OCI-LY3 (cell line): ENCODE measurements at regions not wholly inside any gene's neighbourhood (a gene's known extent, or its start where the extent isn't known, plus 50 kb on each side); places are given as distances from the start of the nearest gene placed in this dataset.

Experiments
- CTCF ChIP-seq: fragments of 200-600, 300-600 bp; sonication (generic); IDR thresholded peaks from 2 replicates; pipeline ENCODE4 v1.5.1; 2014; ENCODE audit warnings: antibody characterized with exemption, low read length, low read depth
- EZH2phosphoT487 ChIP-seq: fragments of 200-600 bp; shearing (Covaris generic); IDR thresholded peaks from 2 replicates; pipeline ENCODE4 v1.6.1; 2018; ENCODE audit warnings: antibody characterized with exemption, mixed run types, low read depth

DNA sequence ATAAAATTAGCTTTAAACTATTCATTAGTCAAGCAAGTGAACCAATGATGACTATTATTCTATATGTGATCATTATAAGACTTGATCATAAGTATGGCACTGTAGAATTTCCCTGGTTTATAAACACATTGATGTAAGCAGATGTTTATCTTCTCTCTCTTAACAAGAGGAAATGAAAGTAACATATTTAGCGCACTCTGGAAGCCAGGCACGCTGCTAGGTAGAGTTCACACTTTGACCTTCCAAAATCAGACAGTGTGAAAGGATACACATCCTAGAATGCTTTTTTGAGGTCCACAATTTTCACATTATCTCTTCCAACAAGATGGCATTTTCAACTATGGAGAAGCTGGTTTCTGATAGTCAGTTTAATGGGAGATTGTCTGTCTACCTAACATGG is 529.4 kb upstream of the IGFBP3 start:
- no peak for TF ChIP-seq CTCF
- no peak for TF ChIP-seq EZH2phosphoT487
